ENCODE measurements at regions not wholly inside any gene's neighbourhood (a gene's known extent, or its start where the extent isn't known, plus 50 kb on each side); places are given as distances from the start of the nearest gene placed in this dataset.

GRCh38 chr1:73943270-73943669, 254.7 kb downstream of the LRRIQ3 start:
- H3K27ac ChIP-seq: no peak overlapping the region
- no peak for TF ChIP-seq POLR2A (IDR thresholded peaks at IDR 0.05)
- no peak for TF ChIP-seq CTCF (IDR thresholded peaks at IDR 0.05)
- DNase-seq: no peak
- no peaks in the 10 kb centered on the region for H3K27me3 ChIP-seq
- no peaks in the 10 kb centered on the region for H3K4me1 ChIP-seq (replicated peaks in 1 of 2)
- no peak overlapping the region for H3K4me3 ChIP-seq
- 6 to 27% (median 12%) methylated on average over 1 of the region's 1 CpG for WGBS, 4 donors
- intact Hi-C loops (cut with DNase I): no loop called here
- H3K36me3 ChIP-seq (replicated peaks in 1 of 2): no peaks in the 10 kb centered on the region
- H3K9me3 ChIP-seq (replicated peaks in 1 of 3): no peaks in the 10 kb centered on the region

GRCh38 chr1:73930293-73930692, 267.7 kb downstream of the LRRIQ3 start:
- no peaks in the 10 kb centered on the region for H3K27me3 ChIP-seq
- no peaks in the 10 kb centered on the region for H3K36me3 ChIP-seq (replicated peaks in 1 of 2)
- no peaks in the 10 kb centered on the region for H3K9me3 ChIP-seq (replicated peaks in 1 of 3)
- DNase-seq: no peak
- no peak overlapping the region for H3K4me3 ChIP-seq
- no peak for TF ChIP-seq CTCF (IDR thresholded peaks at IDR 0.05)
- no peak for TF ChIP-seq POLR2A (IDR thresholded peaks at IDR 0.05)
- intact Hi-C loops (cut with DNase I): no loop called here
- no peaks in the 10 kb centered on the region for H3K4me1 ChIP-seq (replicated peaks in 1 of 2)
- no peak overlapping the region for H3K27ac ChIP-seq
- 64 to 90% (median 85%) methylated on average over 1 of the region's 1 CpG for WGBS, 4 donors

- 19 to 35% (median 27%) methylated on average over 3 of the region's 3 CpGs for WGBS, 4 donors
Observed at GRCh38 chr1:73914951-73915350, 283.0 kb downstream of the LRRIQ3 start.

GRCh38 chr1:73913025-73913424, 285.0 kb downstream of the LRRIQ3 start:
- Histone ChIP-seq H3K36me3 (replicated peaks in 1 of 2) (no peaks in the 10 kb centered on the region), H3K4me1 (replicated peaks in 1 of 2) (no peaks in the 10 kb centered on the region), H3K4me3 (no peak overlapping the region), H3K27me3 (no peaks in the 10 kb centered on the region), H3K9me3 (replicated peaks in 1 of 3) (no peaks in the 10 kb centered on the region), H3K27ac (no peak overlapping the region)
- no peak for TF ChIP-seq CTCF (IDR thresholded peaks at IDR 0.05)
- intact Hi-C loops (cut with DNase I): no loop called here
- no peak for DNase-seq

More at GRCh38 chr1:73914951-73915350, 283.0 kb downstream of the LRRIQ3 start:
- Histone ChIP-seq H3K4me1 (replicated peaks in 1 of 2) (no peaks in the 10 kb centered on the region), H3K9me3 (replicated peaks in 1 of 3) (no peaks in the 10 kb centered on the region), H3K27ac (no peak overlapping the region), H3K27me3 (no peaks in the 10 kb centered on the region), H3K36me3 (replicated peaks in 1 of 2) (no peaks in the 10 kb centered on the region), H3K4me3 (no peak overlapping the region)
- TF ChIP-seq CTCF (IDR thresholded peaks at IDR 0.05) (no peak), POLR2A (IDR thresholded peaks at IDR 0.05) (no peak)
- intact Hi-C loops (cut with DNase I): no loop called here
- no peak for DNase-seq

Measured in adrenal gland (tissue), 9 donors.